Left kidney (tissue), 1 donor: ENCODE measurements at regions not wholly inside any gene's neighbourhood (a gene's known extent, or its start where the extent isn't known, plus 50 kb on each side); places are given as distances from the start of the nearest gene placed in this dataset.
A peak's percentile ranks its signal among the peaks of the same experiment; 100 is the strongest.
"Not testable (repeated sequence)": the region's sequence is repeated elsewhere in the genome, so short reads cannot be mapped to it uniquely, and the experiment has no call there.

Experiments used
- DNase-seq: peaks from one replicate; pipeline ENCODE4 v3.0.0-alpha.2; 2013

DNA sequence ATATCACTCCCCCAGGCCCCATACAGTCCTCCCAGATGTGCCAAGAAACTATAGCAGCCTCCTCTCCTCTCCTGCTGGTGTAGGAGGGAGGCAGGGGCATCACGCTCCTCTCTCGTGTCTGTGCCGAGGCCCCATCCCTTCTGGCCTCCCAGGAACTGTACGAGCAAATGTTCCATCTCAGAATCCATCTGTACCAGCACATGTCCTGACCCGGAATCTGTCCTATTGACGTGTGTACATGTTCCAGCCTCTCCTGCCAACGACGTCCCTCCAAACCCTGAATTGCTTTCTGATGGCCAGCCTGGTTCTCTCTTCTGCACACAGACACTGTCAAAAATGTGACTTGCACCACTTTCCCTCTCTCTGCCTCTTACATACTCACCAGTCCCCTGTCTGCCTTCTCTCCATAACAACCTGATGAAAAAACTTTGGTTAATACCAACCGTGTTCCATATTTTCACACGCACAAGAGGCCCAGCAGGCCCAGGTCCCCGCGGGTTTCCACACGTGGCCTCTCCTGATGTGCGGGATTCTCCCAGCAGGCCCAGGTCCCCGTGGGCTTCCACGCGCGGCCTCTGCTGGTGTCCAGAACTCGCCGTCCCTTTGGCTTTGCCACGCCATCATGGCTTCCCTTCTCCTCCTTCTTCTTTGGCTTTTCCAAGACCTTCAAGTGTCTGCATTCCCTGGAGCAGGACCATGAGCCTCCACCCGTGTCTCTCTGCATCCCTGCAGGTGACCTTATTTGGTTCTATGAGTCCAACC lies 125.2 kb upstream of the THBS2 start:
- no peak for DNase-seq

DNA sequence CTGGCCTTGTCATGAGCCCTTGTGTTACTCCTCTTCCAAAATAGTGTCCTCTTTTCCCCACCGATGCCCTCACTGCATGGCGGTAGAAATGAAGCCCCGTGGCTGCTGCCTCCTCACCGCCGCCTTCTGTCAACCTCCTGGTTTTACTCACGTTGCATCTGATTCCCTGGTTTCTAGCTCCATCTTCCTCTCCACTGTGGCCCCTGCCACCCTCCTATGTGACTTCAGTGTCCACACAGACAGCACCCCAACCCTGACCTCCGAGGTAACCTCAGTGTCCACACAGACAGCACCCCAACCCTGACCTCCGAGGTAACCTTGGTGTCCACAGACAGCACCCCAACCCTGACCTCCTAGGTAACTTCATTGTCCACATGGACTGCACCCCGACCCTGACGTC lies 122.8 kb upstream of the THBS2 start:
- no peak for DNase-seq

DNA sequence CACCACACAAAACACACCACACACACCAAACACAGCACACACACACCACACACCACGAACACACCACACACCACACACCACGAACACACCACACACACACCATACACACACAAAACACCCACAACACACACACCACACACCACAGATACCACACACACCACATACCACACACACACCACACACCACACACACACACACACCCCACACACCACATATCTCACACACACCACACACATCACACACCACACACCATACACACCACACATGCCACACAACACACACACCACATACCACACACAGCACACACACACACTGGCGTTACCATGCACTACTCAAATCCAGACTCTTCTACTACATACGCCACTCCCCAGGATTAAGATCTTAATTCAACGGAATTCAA lies 118.9 kb upstream of the THBS2 start:
- DNase-seq = no peak

DNA sequence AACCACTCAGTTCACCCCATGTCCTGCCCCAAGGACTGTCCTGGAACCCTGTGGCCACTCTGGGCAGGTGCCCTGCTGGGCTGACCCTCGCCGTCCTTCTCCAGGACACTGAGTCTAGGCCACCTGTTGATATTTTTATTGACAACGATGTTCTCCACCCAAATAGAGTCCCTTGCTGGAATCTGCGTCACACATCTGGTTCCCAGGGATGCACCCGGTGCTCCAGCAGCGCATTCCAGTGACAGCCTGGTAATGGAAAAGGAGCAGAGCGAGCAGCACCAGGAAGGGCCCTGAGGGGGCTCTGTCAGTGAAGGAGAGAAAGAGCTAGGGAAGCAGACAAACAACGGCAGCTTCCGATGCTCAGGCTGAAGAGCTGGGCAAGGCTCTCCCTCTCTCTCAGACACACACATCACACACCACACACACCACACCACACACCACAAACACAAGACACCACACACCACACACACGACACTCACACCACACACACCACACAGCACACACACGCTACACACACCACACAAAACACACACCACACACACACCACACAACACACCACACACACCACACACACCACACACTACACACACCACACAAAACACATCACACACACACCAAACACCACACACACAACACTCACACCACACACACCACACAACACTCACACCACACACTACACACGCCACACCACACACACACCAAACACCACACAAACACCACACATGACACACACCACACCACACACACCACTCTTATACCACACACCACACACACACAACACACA lies 117.9 kb upstream of the THBS2 start:
- no peak for DNase-seq

DNA sequence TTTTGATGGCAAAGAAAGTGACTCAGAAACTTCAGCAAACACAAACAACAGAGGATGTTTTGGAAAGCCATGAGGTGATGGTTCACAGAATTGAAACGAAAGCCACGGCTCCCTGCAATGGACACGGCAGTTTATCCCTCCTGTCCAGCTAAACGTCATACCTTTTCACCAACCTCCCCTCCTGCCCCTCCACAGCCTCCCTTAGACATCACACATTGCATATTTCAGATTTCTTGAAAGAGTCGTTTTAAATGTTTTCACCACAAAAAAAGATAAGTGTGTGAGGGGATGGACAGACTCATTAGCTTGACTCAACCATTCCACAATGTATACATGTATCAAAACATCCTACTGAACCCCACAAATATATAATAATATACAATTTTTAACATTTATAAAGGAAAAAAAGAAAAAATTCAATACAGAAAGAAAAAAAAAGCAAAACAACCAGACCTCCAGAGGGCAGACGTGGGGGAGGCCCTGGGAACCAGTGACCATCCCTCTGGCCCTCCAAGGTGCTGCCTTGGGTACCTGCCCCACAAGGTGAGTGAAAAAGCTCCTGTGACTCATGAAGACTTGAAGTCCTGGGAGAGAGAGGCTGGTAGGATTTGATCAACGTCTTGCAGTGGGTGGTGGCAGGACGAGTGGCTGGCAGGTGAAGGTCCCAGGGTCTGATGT lies 117.2 kb upstream of the THBS2 start:
- DNase-seq = no peak

DNA sequence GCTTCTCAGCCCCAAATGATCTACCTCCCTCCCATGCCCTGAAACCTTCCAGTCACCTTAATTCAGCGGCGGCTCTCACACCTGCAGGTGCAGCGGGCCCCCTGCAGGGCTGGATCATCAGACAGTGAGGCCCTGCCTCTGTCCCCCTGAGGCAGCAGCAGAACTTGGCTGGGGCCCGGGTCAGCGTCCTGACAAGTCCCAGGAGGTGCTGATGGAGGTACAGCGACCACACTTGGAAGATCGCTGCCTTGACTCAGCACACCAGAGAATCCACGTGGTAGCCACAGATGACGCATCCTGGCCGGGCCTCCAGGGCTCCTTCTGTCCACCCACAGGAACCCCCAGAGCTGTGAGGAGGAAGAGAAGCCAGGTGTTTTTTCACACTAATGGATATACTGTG lies 116.4 kb upstream of the THBS2 start:
- DNase-seq = no peak

DNA sequence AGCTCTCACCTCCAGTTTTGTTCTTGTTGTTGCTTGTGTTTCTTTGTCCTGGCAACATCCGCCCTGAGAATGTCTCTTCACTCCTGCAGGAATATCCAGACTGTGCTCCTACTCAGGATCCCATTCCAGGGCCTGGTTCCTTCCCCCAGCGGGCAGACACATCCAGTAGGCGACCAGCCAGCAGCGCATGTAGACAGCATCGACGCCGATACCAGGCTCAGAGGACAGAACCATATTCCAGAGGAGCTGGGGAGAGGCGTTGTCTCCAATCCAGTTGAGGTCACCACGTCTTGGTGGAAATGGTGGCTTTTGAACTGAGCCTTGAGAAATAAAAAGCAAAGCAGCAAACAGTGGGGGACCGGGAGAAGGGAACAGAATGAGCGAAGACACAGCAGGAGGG lies 114.6 kb upstream of the THBS2 start:
- no peak for DNase-seq

DNA sequence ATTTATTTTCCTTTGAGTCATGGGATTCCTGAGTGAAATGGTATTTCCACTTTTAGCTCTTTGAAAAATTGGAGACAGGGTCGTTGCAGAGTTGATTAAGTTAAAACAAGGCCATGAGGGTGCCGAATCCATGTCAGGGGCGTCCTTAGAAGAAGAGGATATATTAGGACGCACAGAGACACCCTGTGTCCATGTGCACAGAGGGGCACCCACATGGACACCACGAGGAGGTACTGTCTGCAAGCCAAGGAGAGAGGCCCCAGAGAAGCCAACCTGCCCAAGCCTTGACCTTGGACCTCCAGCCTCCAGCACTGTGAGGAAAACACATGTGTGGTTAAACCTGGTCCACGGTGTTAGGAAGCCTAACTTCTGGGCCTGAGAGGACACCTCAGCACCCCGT lies 113.9 kb upstream of the THBS2 start:
- DNase-seq = no peak

DNA sequence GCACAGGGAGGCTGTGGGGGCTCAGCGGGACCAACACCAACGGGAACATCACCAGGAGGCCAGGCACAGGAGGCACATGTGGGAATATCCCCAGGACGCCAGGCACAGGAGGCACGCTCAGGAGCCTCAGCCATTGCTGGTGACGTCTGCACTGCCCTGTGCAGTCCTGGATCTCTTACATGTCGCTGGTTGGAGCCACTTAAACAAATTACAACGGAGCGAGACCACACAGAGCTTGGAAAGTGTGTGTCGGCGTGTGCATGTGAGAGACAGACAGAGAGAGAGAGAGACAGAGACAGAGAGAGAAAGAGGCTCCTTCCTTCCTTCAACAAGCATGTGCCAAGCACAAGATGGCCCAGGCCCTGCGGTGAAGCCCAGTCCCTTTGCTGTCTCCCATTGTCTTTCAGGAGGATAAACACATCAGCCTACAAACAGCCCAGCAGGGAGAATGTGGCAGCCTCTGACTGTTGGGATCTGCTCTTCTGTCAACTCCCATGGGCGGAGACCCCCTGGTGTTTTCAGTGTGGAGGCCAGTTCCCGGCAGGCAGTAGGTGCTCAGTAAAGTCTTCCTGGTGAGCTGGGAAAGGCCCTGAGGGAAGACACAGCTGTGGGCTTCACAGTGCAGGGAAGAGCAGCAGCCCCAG lies 112.7 kb upstream of the THBS2 start:
- no peak for DNase-seq

DNA sequence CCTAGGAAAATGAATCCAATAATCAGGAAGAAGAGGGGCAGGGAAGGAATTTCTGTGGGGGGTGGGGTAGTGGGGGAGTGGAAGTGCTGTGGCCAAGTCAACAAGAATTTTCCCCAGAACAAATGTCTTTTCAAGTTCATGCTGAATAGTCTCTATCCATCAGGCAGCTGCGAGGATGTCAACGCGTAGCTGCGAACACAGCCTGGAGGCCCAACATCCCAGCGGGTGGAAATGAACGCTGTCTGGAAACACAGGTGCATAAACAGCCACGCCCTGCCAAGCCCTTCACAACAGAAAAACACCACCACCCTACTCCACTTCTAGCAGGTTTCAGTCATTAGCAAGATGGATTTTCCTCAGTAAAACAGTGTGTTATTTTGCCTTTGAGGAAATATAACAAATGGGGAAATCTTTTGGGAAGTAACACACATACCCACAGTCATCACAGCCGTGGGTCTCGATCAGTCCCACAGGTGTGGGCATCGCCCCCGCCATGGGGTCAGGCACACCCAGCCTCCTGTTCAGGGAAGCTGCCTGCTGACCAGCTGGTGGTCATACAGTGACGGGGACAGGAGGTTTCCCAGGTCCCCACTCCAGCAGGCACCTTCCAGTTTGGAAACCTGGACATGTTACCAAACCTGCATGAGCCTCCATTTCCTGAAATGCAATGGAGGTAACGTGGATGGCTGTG lies 112.1 kb upstream of the THBS2 start:
- DNase-seq = no peak

DNA sequence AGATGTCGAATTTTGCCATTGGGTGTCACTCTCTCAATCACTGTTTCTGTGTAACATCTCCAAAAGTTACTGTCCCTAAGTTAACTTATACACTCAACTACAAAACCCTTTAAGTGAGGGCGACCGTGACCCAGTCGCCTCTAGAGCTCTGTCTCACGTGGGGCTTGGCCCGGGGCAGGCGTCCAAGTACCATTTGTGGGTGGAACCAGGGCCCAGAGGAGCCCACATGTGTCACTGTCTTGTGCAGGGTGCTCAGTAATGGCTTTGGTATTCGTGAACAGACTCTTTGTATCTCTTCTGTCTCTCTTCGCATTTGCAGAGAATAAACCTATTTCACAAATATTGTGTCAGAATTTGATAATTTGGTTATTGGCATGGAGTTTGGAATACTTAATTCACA lies 109.9 kb upstream of the THBS2 start:
- DNase-seq = no peak

DNA sequence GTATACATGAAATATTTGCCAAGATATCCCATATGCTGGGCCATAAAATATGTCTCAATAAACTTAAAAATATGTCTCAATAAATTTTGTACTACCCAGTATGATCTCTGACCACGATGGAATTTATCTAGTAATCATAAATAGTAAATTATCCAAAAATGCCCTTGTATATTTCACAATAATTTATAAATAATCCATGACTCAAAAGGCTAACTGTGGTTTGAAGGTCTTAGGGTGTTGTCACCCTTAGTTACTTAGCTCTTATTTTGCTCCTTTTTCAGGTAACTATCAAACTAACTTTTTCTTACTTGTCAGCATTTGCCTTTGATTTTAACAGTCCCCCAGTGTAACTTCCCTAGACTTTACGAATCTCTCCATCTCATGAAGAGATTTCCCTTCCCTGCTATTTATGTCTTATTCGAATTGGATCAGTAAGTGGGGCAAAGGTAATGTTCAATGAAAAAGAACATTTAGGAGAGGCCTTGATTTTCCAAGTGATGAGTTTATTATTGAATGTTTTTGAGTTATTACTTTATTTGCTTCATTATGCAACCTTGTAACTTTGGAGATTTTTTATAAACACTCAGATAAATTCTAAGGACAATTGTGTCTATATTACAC lies 109.0 kb upstream of the THBS2 start:
- DNase-seq = no peak

DNA sequence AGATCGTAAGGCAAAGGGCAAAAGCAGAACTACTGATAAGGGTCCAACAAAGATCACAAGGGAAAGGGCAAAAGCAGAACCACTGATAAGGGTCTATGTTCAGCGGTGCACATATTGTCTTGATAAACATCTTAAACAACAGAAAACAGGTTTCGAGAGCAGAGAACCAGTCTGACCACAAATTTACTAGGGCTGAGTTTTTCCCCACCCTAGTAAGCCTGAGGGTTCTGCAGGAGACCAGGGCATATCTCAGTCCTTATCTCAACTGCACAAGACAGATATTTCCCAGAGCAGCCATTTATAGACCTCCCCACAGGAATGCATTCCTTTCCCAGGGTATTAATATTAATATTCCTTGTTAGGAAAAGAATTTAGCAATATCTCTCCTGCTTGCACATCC lies 101.4 kb upstream of the THBS2 start:
- DNase-seq = not testable (repeated sequence)

DNA sequence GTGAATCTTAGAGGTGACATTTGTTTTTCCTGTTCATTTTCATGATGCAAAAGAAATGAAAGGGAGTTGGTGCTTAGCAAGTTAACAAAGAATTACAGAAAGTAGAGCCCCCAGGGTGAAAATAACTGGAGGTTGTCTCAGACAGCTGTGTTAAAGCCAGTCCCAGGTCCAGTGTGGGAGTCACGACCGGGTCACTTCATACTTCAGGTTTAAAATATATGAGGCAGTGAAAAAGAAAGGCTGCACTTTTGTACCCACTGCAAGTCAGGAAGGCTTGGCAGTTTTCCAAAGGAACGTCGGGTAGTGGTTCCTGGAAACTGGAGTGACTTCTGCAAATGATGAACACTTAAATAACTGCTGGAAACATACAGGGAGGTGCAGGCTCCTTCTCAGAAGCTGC lies 91.5 kb upstream of the THBS2 start:
- peak; percentile 18 for DNase-seq

DNA sequence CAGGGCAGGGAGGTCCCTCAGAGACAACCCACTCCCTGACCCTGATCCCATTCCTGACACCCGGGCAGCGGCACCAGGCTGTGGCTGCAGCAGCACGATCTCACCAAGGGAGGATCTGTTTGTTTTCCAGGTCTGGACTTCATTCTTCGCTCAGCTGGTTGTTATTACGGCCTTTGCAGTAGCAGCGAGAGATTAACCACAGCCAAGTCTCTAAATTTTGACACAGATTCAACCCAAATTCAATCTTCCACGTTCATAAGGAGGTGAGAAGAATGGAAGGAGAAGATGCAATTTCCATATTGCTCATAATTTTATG lies 91.1 kb upstream of the THBS2 start:
- DNase-seq = no peak

DNA sequence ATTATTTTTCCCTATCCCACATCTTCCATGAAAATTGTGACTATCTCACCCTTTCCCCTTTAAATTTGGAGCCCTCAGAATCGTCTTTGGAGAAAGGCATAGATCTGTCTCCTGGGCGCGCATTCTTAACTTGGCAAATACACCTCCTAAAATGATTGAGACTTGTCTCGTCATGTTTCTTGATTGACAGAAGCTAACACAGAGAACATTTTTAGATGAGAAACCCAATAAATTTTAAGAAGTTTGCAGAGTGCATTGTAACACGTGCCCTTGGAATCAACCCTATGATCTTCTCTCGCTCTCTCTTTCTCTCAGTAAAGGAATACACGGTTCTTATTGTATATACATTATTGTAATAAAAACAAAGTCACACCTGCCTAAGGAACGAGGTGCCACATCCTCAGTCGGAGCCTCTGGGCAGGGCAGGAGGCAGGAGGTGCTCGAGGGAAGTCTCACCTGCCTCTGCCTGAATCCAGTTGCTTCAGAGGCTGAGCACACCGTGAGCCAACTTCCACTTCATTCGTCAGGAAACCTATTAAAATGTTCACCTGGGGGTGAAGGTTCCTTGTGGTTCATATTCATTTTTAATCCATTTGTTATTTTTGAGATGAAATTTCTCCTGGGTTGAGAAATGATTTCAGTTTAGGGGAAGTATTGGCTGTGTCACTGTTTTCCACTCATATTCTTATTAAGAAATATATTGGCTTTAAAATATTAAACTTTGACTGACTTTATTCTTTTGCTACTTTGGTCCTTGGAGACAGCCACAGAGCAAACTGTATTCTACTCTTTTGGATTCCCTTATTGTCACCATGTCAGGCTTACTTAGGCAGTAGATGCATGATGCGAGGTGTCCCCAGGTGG lies 90.5 kb upstream of the THBS2 start:
- DNase-seq = no peak

DNA sequence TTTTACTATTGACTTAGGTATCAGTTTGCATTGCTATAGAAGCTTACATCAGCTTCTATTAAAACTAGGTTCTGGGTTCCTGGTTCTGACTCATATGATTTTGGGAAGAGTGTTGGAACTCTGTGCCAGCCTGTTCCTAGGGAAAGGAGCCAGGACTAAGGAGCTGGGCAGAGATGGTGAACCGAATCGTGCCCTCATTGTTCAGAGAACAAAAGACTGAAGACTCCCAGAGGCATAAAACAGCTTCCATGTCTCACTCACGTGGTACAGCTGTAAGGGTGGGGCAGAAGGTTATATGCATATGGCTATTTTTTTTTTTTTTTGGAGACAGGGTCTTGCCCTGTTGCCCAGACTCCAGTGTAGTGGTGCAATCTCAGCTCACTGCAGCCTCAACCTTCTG lies 89.1 kb upstream of the THBS2 start:
- no peak for DNase-seq

DNA sequence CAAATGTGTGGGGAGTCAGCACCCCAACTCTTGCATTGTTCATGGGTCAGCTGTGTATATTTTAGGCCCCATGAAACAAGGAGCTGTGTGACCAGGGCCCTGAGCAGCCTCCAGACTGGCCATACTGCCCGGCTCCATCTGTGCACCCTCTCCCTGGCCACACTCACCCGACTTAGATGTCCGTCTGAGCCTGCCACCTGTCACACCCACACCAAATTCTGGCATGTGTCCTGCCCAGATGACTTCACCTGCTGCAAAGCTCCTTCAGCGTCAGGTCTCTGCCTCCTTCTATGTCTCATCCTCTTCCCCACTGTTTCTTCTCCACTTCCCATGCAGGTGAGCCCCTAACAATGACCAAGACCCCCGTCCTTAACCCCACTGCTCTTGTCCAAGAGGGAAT lies 88.1 kb upstream of the THBS2 start:
- no peak for DNase-seq

DNA sequence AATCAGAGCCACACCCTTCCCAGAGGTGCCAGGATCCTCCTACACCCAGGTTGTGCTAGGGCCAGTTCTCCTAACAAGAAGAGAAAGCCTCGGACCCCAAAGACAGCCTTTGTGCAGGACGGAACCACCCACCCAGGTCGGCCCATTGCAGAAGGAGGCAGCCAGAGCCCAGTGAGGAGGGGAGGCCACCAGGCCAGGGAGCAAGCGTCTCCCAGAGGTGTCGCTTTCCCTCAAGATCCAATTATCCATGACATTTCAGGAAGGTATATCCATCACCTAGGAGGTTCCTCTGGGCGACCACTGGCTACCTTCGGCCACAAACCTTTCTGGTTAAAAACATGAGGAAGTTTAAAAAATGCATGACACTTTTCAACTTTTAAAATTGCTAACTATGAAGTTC lies 87.4 kb upstream of the THBS2 start:
- DNase-seq = no peak

DNA sequence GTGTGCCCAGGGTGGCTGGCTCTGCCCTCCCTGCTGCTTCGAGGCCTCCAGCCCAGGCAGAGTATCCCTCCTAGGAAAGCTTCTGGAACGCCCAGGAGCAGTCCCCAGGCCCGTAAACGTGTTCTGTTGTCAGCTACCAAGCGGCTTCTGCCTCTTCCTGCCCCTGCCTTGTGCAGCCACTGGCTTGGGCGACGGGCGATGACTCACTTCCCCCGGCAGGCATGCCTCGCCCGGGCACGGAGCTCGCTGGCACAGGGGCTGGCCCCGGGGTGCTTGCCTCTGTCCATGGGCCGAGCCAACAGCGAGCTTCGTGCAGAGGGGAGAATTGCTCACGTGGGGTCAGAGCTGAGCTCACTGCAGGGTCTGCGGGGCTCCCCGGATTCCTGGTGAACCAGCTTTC lies 86.7 kb upstream of the THBS2 start:
- DNase-seq = no peak

DNA sequence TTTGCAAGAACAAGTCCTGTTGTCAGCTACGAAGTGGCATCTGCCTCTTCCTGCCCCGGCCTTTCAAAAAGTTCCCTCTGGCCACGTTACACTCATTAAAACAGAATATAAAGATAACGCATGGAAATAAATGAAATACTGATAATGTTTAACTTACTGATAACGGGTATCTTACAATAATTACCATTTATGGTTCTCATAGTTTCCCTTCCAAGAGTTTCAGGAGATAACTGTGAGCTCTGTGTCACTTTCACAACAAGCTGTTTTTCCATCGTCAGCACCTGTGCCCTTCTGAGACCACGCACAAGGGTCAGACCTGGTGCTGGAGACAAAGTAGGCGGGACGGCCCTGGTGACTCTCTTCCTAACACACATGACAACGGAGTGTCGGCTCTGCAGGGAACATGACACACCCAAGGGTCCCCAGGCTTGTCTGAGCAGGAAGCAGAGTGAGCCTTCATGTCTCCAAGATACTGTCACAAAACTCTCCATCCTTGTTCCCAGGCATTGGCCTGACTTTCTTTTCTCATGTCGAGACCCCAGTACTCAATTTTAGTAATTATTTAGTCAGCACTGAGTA lies 86.2 kb upstream of the THBS2 start:
- DNase-seq = no peak
